HFF-Myc (cell line): ENCODE measurements at regions not wholly inside any gene's neighbourhood (a gene's known extent, or its start where the extent isn't known, plus 50 kb on each side); places are given as distances from the start of the nearest gene placed in this dataset.

ENCODE experiments used
- DNase-seq: peaks from one replicate; pipeline ENCODE4 v3.0.0-alpha.2; 2011; ENCODE audit warnings: low read depth; ENCODE audit errors: extremely low read depth
- H3K4me3 ChIP-seq: replicated peaks from 2 replicates; pipeline ENCODE4 v1.5.1; 2011; ENCODE audit warnings: low read depth, mild to moderate bottlenecking, control low read depth, low read length
- CTCF ChIP-seq: IDR thresholded peaks from 2 replicates; pipeline ENCODE4 v1.5.1; 2012; ENCODE audit warnings: mild to moderate bottlenecking, low read depth, low read length, control low read depth; ENCODE audit errors: missing control alignments

- DNase-seq = peak; percentile 70
- no peak for TF ChIP-seq CTCF
- H3K4me3 ChIP-seq = no peak overlapping the region
Measured at GRCh38 chr3:146313746-146314111, 62.8 kb upstream of the PLSCR4 start.

GRCh38 chr3:146313031-146313745 is 62.3 kb upstream of the PLSCR4 start:
- H3K4me3 ChIP-seq = no peak overlapping the region
- no peak for TF ChIP-seq CTCF
- DNase-seq = peak; percentile 30

GRCh38 chr3:146308682-146309081 is 57.8 kb upstream of the PLSCR4 start:
- TF ChIP-seq CTCF = no peak
- no peak overlapping the region for H3K4me3 ChIP-seq
- peak; percentile 33 for DNase-seq

- TF ChIP-seq CTCF = no peak
- DNase-seq = no peak
- no peak overlapping the region for H3K4me3 ChIP-seq
Measured at GRCh38 chr3:146308222-146308621, 57.3 kb upstream of the PLSCR4 start.

GRCh38 chr3:146307456-146307725 is 56.5 kb upstream of the PLSCR4 start:
- no peak for DNase-seq
- no peak for TF ChIP-seq CTCF
- no peak overlapping the region for H3K4me3 ChIP-seq

GRCh38 chr3:146306656-146307455 is 56.0 kb upstream of the PLSCR4 start:
- DNase-seq = no peak
- H3K4me3 ChIP-seq = no peak overlapping the region
- TF ChIP-seq CTCF = no peak
